Mucosa of gallbladder (tissue), 1 donor: ENCODE measurements at regions not wholly inside any gene's neighbourhood (a gene's known extent, or its start where the extent isn't known, plus 50 kb on each side); places are given as distances from the start of the nearest gene placed in this dataset.

ENCODE experiments used
- DNase-seq: peaks from one replicate; pipeline ENCODE4 v3.0.0-alpha.2; 2020; ENCODE audit warnings: low spot score
- donor health status: DM: no; HTN: no; CAD: no.

GRCh38 chrX:7223271-7223670, 75.3 kb upstream of the PUDP start:
- DNase-seq: no peak

GRCh38 chrX:7220121-7220520, 72.2 kb upstream of the PUDP start:
- no peak for DNase-seq

- no peak for DNase-seq
Observed at GRCh38 chrX:7219153-7219705, 71.3 kb upstream of the PUDP start.

- no peak for DNase-seq
Observed at GRCh38 chrX:7218321-7219152, 70.6 kb upstream of the PUDP start.

GRCh38 chrX:7216981-7217587, 69.1 kb upstream of the PUDP start:
- DNase-seq: no peak

GRCh38 chrX:7215842-7216241, 67.9 kb upstream of the PUDP start:
- no peak for DNase-seq

- no peak for DNase-seq
Observed at GRCh38 chrX:7214251-7214650, 66.3 kb upstream of the PUDP start.

GRCh38 chrX:7205037-7205577, 57.2 kb upstream of the PUDP start:
- no peak for DNase-seq

- DNase-seq: no peak
Observed at GRCh38 chrX:7204619-7205018, 56.7 kb upstream of the PUDP start.

- DNase-seq: no peak
Observed at GRCh38 chrX:7202206-7202605, 54.3 kb upstream of the PUDP start.

- DNase-seq: no peak
Observed at GRCh38 chrX:7201496-7201895, 53.5 kb upstream of the PUDP start.

- no peak for DNase-seq
Observed at GRCh38 chrX:7198499-7198898, 50.5 kb upstream of the PUDP start.
